OCI-M2 (cell line): ENCODE measurements at regions not wholly inside any gene's neighbourhood (a gene's known extent, or its start where the extent isn't known, plus 50 kb on each side); places are given as distances from the start of the nearest gene placed in this dataset.

Experiments
- DNase-seq: peaks from one replicate; lab custom pipeline; 2025; ENCODE audit not compliant: unreplicated experiment; lab: John Stamatoyannopoulos, UW

- no peak for DNase-seq
Observed at GRCh38 chr2:133809485-133809884, 241.2 kb upstream of the NCKAP5 start.

GRCh38 chr2:133810559-133810958, 242.3 kb upstream of the NCKAP5 start:
- no peak for DNase-seq

GRCh38 chr2:133811409-133812125, 243.3 kb upstream of the NCKAP5 start:
- no peak for DNase-seq

GRCh38 chr2:133812826-133813617, 244.8 kb upstream of the NCKAP5 start:
- no peak for DNase-seq

GRCh38 chr2:133814890-133815289, 246.6 kb upstream of the NCKAP5 start:
- DNase-seq: no peak

- DNase-seq: no peak
Observed at GRCh38 chr2:133816037-133816436, 247.8 kb upstream of the NCKAP5 start.

- DNase-seq: no peak
Observed at GRCh38 chr2:133817680-133818566, 249.7 kb upstream of the NCKAP5 start.

GRCh38 chr2:133818661-133819060, 250.4 kb upstream of the NCKAP5 start:
- DNase-seq: no peak

GRCh38 chr2:133819906-133820305, 251.6 kb upstream of the NCKAP5 start:
- DNase-seq: no peak

GRCh38 chr2:133821107-133821760, 253.0 kb upstream of the NCKAP5 start:
- DNase-seq: no peak

GRCh38 chr2:133822517-133823225, 254.4 kb upstream of the NCKAP5 start:
- DNase-seq: no peak

GRCh38 chr2:133823226-133823550, 254.9 kb upstream of the NCKAP5 start:
- DNase-seq: no peak

- no peak for DNase-seq
Observed at GRCh38 chr2:133824869-133825268, 256.6 kb upstream of the NCKAP5 start.

GRCh38 chr2:133825778-133826177, 257.5 kb upstream of the NCKAP5 start:
- no peak for DNase-seq

- DNase-seq: no peak
Observed at GRCh38 chr2:133828913-133829312, 260.6 kb upstream of the NCKAP5 start.

- no peak for DNase-seq
Observed at GRCh38 chr2:133829450-133830020, 261.3 kb upstream of the NCKAP5 start.

- no peak for DNase-seq
Observed at GRCh38 chr2:133833746-133834145, 265.5 kb upstream of the NCKAP5 start.

- DNase-seq: no peak
Observed at GRCh38 chr2:133835821-133836619, 267.8 kb upstream of the NCKAP5 start.

GRCh38 chr2:133836691-133837345, 268.6 kb upstream of the NCKAP5 start:
- no peak for DNase-seq
